T1000 (cell line): ENCODE measurements at regions not wholly inside any gene's neighbourhood (a gene's known extent, or its start where the extent isn't known, plus 50 kb on each side); places are given as distances from the start of the nearest gene placed in this dataset.

Experiments
- DNase-seq: peaks from one replicate; lab custom pipeline; 2025; ENCODE audit warnings: mixed read lengths; lab: John Stamatoyannopoulos, UW

GRCh38 chr1:81392526-81393226 is 408.1 kb upstream of the ADGRL2 start:
- DNase-seq, result no peak

- no peak for DNase-seq
These were observed 409.5 kb upstream of the ADGRL2 start for GRCh38 chr1:81391125-81391828.

- DNase-seq, result no peak
These were observed 412.3 kb upstream of the ADGRL2 start for GRCh38 chr1:81388435-81388834.

GRCh38 chr1:81387446-81387845 is 413.3 kb upstream of the ADGRL2 start:
- no peak for DNase-seq

- no peak for DNase-seq
These were observed 418.2 kb upstream of the ADGRL2 start for GRCh38 chr1:81382561-81382960.

- no peak for DNase-seq
These were observed 418.9 kb upstream of the ADGRL2 start for GRCh38 chr1:81381881-81382280.

GRCh38 chr1:81380436-81380835 is 420.3 kb upstream of the ADGRL2 start:
- no peak for DNase-seq

GRCh38 chr1:81379430-81379829 is 421.3 kb upstream of the ADGRL2 start:
- no peak for DNase-seq

- DNase-seq, result no peak
These were observed 423.3 kb upstream of the ADGRL2 start for GRCh38 chr1:81377406-81377805.

- DNase-seq, result no peak
These were observed 424.7 kb upstream of the ADGRL2 start for GRCh38 chr1:81375884-81376548.

- no peak for DNase-seq
These were observed 426.3 kb upstream of the ADGRL2 start for GRCh38 chr1:81374481-81374880.

GRCh38 chr1:81371864-81372263 is 428.9 kb upstream of the ADGRL2 start:
- DNase-seq, result no peak

GRCh38 chr1:81369833-81370232 is 430.9 kb upstream of the ADGRL2 start:
- no peak for DNase-seq

GRCh38 chr1:81366173-81366572 is 434.6 kb upstream of the ADGRL2 start:
- no peak for DNase-seq

GRCh38 chr1:81364088-81364487 is 436.6 kb upstream of the ADGRL2 start:
- no peak for DNase-seq

- no peak for DNase-seq
These were observed 442.6 kb upstream of the ADGRL2 start for GRCh38 chr1:81358151-81358550.

GRCh38 chr1:81351864-81352263 is 448.9 kb upstream of the ADGRL2 start:
- DNase-seq, result no peak

- DNase-seq, result no peak
These were observed 451.4 kb upstream of the ADGRL2 start for GRCh38 chr1:81349194-81349965.

GRCh38 chr1:81345110-81345509 is 455.6 kb upstream of the ADGRL2 start:
- DNase-seq, result no peak

- DNase-seq, result no peak
These were observed 460.5 kb upstream of the ADGRL2 start for GRCh38 chr1:81340239-81340638.

GRCh38 chr1:81337226-81337625 is 463.5 kb upstream of the ADGRL2 start:
- no peak for DNase-seq

- no peak for DNase-seq
These were observed 464.9 kb upstream of the ADGRL2 start for GRCh38 chr1:81335876-81336275.
